GM12865 (cell line): ENCODE measurements at regions not wholly inside any gene's neighbourhood (a gene's known extent, or its start where the extent isn't known, plus 50 kb on each side); places are given as distances from the start of the nearest gene placed in this dataset.

Experiments
- DNase-seq: peaks from one replicate; pipeline ENCODE4 v3.0.0; 2010; ENCODE audit warnings: low read depth
- H3K4me3 ChIP-seq: 2 replicates; pipeline ENCODE4 v1.5.1; 2011; ENCODE audit warnings: mild to moderate bottlenecking, low read depth, low read length, control low read depth
- TF ChIP-seq, protein P1 (sequence below): IDR thresholded peaks from 2 replicates; pipeline ENCODE4 v1.5.1; 2011; ENCODE audit warnings: low read length, control low read depth, low read depth, inconsistent platforms; ENCODE audit not compliant: insufficient read depth; ENCODE audit errors: missing control alignments

DNA sequence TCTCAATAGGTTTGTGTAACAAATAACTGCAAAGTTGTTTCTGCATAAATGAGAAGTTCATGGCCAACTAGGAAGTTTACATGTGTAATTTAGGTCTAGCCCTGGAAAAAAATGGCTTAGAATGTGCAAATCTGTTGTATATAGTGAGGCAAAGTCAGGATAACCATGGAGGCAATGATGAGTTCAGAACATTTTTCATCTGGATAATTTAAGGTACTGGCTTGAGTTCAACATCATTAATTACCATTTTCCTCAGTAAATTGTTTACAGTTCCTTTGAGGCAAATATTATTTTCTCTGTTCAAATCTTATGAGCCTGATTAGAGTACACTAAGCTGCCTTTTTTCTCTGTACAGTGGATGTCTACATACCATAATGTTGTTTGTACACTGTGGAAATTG is 1259.0 kb upstream of the NUDT12 start:
- no peak overlapping the region for H3K4me3 ChIP-seq
- TF ChIP-seq, protein P1, sequence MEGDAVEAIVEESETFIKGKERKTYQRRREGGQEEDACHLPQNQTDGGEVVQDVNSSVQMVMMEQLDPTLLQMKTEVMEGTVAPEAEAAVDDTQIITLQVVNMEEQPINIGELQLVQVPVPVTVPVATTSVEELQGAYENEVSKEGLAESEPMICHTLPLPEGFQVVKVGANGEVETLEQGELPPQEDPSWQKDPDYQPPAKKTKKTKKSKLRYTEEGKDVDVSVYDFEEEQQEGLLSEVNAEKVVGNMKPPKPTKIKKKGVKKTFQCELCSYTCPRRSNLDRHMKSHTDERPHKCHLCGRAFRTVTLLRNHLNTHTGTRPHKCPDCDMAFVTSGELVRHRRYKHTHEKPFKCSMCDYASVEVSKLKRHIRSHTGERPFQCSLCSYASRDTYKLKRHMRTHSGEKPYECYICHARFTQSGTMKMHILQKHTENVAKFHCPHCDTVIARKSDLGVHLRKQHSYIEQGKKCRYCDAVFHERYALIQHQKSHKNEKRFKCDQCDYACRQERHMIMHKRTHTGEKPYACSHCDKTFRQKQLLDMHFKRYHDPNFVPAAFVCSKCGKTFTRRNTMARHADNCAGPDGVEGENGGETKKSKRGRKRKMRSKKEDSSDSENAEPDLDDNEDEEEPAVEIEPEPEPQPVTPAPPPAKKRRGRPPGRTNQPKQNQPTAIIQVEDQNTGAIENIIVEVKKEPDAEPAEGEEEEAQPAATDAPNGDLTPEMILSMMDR: no peak
- no peak for DNase-seq

DNA sequence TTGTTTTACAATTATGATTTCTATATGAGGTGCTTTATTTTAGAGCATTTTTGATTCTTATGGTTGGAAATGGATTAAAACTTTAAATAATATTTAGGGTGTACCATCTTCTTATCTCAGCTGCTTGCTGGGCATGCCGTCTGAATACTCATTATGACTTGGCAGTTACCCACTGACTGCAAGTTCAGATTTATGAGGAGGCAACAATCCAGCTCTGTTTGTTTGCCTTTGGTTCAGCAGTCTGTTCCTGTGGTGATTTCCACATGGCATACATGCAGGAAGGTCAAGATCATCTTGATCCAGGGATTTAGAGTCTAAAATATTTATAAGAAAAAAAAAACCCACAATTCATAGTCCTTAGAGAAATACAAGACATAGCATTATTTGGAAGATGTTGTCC is 1254.5 kb upstream of the NUDT12 start:
- TF ChIP-seq, protein P1: no peak
- no peak overlapping the region for H3K4me3 ChIP-seq
- DNase-seq: no peak

DNA sequence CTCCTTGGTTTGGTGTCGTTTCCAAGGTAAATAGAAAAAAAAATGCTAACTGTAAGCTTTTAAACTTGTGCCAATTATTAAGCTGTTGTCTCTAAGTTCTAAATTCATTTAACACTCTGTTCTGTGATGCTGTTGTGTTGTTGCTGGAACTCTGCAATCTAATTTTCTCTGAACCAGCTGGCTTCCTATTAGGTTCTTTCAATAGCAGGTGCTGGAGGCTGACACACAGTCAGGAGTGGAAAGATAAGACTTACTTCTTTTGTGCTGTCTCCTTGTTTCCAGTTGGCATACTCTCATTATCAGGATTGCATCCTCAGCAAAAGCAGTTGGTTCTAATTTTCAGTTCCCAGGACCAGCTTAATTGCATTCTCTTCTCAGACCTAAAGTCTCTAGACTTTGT is 1252.6 kb upstream of the NUDT12 start:
- H3K4me3 ChIP-seq: no peak overlapping the region
- no peak for DNase-seq
- TF ChIP-seq, protein P1: no peak

DNA sequence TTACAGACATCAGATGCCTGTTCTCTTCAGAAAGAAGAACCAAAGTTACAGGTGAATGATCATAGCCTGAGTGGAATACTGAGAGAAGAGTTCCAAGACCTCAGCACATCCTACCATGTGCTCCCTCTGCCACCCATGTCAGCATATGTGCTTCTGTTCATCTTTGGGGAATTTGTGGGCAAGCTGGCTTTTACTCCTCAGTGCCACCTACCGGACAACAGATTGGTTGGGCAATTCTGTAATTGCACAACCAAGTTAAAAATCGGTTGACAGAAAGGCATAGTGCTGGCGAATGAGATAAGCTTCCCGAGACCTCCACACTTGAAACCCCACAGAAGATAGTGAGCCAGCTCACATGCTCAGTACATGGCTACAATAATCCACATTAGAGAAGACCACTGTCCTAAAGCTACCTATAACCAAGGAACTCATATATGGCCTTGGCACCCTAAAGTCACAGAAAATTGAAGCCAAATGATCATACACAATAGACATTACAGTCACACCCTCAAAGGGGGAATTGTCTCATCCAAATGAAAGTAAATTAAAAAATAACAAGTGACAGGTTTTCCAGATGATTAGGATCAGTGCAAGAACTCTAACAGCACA is 1238.0 kb upstream of the NUDT12 start:
- no peak overlapping the region for H3K4me3 ChIP-seq
- DNase-seq: peak; percentile 36
- TF ChIP-seq, protein P1: peak; percentile 44

DNA sequence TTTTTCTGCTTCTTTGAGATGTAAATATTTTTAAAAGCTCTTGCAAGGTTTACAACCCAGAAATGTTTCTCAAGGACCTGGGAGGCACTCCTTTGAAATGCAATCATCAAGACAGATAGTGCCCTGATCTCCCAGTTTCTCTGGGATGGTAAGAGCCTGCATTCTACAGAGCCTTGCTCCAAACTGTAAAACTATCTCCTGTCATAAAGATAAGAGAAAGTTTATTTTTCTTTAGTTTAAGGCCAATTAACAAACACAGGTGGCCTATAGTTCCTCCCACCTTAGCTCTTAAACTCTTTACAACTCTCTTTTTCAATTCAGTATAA is 1231.1 kb upstream of the NUDT12 start:
- H3K4me3 ChIP-seq: no peak overlapping the region
- no peak for DNase-seq
- TF ChIP-seq, protein P1: no peak

DNA sequence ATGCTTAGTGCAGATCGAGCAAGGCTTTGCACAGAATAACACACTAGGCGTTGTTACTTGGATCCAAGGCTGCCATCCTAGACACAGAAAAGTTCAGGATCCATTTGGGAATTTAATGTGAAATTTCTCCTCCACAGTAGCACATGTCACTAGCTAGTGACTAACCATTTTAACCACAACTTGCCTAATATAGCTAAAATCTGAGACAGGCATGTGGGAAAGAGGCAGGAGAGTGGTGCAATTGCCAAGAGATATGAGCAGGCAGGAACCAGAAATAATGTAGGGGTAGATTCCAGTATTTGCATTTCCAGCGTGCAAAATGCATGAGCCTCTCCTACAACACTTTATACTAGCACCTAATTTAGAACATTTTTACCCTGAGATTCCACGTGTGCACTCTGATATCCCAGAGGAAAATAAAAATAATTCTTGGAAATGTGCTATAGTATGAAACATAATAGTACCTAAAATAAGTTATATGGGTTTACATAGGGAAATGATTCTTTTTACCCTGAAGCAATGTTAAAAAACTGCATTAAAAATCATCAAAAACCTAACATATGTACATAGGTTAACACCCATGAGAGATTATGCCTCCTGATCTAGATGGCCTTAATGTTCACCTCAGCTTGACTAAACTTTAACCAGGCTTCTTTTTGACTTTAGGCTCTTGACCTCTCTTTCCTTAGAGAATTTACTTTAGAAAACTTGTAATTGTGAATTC is 1230.6 kb upstream of the NUDT12 start:
- H3K4me3 ChIP-seq: no peak overlapping the region
- TF ChIP-seq, protein P1: no peak
- DNase-seq: no peak

DNA sequence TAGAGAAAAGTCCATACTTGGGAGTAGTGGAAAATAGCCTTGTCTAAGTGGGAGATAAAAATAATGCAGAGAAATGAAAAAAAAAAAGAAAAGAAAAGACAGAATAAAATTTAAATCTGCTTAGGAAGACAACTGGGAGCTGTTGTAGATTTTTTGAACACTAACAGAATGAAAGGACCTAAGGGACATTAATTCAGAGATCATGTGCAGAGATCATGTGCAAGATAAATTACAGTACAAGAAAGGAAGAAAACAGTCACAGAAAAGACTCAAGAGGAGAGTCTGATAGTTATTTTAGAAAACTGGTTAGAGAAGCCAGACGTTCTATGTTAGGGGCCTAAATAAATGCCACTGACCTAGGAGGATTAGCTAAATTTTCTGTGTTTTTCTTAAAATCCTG is 1226.8 kb upstream of the NUDT12 start:
- no peak overlapping the region for H3K4me3 ChIP-seq
- DNase-seq: no peak
- TF ChIP-seq, protein P1: no peak
